AG04449 (cell line): ENCODE measurements at regions not wholly inside any gene's neighbourhood (a gene's known extent, or its start where the extent isn't known, plus 50 kb on each side); places are given as distances from the start of the nearest gene placed in this dataset.

ENCODE experiments used
- CTCF ChIA-PET: fragments of 350-600 bp; formaldehyde crosslinking; extraction: SDS; loops from one replicate; lab custom pipeline; 2021; ENCODE audit warnings: antibody characterized with exemption; lab: Yijun Ruan, JAX
- POLR2A ChIA-PET: fragments of 400-600, 350-600 bp; formaldehyde crosslinking; extraction: SDS; loops from one replicate; lab custom pipeline; 2020; ENCODE audit warnings: antibody characterized with exemption, inconsistent platforms; lab: Yijun Ruan, JAX
- DNase-seq: peaks from one replicate; pipeline ENCODE4 v3.0.0-alpha.2; 2010; ENCODE audit warnings: low read depth, low spot score
- H3K4me3 ChIP-seq: 2 replicates; pipeline ENCODE4 v1.5.1; 2011; ENCODE audit warnings: low read depth, mild to moderate bottlenecking, control low read depth, low read length
- TF ChIP-seq, protein P1 (sequence below): IDR thresholded peaks from one replicate; pipeline ENCODE4 v1.5.1; 2011; ENCODE audit warnings: mild to moderate bottlenecking, moderate library complexity, low read length, control low read depth, inconsistent platforms; ENCODE audit not compliant: insufficient read depth; ENCODE audit errors: missing control alignments

GRCh38 chr13:109874484-109875454 lies 88.4 kb upstream of the IRS2 start:
- no peak overlapping the region for H3K4me3 ChIP-seq
- no peak for DNase-seq
- TF ChIP-seq, protein P1, sequence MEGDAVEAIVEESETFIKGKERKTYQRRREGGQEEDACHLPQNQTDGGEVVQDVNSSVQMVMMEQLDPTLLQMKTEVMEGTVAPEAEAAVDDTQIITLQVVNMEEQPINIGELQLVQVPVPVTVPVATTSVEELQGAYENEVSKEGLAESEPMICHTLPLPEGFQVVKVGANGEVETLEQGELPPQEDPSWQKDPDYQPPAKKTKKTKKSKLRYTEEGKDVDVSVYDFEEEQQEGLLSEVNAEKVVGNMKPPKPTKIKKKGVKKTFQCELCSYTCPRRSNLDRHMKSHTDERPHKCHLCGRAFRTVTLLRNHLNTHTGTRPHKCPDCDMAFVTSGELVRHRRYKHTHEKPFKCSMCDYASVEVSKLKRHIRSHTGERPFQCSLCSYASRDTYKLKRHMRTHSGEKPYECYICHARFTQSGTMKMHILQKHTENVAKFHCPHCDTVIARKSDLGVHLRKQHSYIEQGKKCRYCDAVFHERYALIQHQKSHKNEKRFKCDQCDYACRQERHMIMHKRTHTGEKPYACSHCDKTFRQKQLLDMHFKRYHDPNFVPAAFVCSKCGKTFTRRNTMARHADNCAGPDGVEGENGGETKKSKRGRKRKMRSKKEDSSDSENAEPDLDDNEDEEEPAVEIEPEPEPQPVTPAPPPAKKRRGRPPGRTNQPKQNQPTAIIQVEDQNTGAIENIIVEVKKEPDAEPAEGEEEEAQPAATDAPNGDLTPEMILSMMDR, result no peak
- ChIA-PET POLR2A (no interaction called here), CTCF (no interaction called here)

DNA sequence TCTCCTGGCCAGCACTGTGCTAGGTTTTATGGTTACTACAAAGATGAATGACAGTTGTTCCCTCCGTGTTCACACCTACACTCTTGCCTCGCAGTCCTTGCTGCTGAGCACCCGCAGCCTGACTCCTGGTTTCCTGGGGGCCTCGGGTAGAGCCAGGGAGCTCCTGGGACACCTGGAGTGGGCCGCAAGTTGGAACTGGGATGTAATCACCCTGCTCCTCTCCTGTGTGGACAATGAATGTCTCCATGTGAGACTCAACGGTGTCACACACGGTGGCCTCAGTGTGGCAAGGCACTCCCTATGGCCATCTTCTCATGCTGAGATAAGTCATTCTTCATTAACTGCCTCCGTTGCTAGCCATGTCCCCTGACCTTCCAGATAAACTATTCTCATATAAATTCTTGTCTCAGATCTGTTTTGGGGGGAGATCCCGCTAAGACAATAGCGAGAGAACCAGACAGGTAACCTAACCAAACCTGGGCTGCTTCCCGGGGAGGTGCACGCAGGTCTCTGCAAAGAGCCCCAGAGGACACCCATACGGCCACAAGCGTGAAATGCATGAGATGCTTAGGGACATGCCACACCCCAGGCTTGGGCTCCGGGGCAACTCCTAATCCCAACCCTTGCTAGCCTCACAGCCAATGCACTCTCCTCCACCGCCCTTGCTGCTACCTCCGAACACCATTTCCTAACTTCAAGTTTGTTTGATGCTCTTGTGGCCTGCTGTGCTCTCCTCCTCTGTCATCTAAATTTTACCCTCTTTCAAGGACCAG lies 87.2 kb upstream of the IRS2 start:
- no peak for DNase-seq
- CTCF ChIA-PET, result no interaction called here
- POLR2A ChIA-PET, result no interaction called here
- TF ChIP-seq, protein P1, result no peak
- H3K4me3 ChIP-seq, result no peak overlapping the region

- H3K4me3 ChIP-seq, result no peak overlapping the region
- POLR2A ChIA-PET, result no interaction called here
- no peak for DNase-seq
- TF ChIP-seq, protein P1, result no peak
- CTCF ChIA-PET, result no interaction called here
Measured at GRCh38 chr13:109872864-109873263, 86.5 kb upstream of the IRS2 start.

GRCh38 chr13:109870696-109871370 lies 84.5 kb upstream of the IRS2 start:
- ChIA-PET CTCF (interaction anchor here (1.3 to 2.8 kb wide), 4 partner anchors 9 to 909 kb away, joined by 3 to 11 read pairs (median 4); no protein-coding TSS in a partner anchor), POLR2A (no interaction called here)
- no peak for DNase-seq
- TF ChIP-seq, protein P1, result no peak
- H3K4me3 ChIP-seq, result no peak overlapping the region

DNA sequence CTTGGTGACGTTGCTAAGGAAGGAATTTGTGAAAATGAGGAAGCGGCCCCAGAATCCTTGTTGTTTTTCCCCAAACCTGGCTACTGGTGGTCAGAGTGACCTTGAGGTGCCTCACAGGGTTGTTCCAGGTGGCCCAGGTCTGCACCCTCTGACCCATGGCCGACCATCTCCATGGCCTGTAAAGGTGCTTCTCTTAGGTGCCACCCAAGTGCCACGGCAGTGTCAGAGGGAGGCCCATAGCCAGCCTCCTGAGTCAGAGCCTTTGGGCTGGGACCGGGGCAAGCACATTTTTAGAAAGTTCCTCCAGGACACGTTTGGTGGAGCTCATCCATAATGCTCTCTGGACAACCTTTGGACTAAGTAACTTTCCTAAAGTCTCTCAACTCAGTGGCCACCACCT lies 83.9 kb upstream of the IRS2 start:
- DNase-seq, result no peak
- ChIA-PET POLR2A (interaction anchor here (0.8 kb wide), 1 partner anchor 240 kb away, joined by 3 read pairs; no protein-coding TSS in a partner anchor), CTCF (interaction anchor here (0.7 to 2.8 kb wide), 6 partner anchors 10 to 909 kb away, joined by 3 to 11 read pairs (median 3); no protein-coding TSS in a partner anchor)
- TF ChIP-seq, protein P1, result no peak
- H3K4me3 ChIP-seq, result no peak overlapping the region
